Hepatocyte (in vitro differentiated cells): ENCODE measurements at regions not wholly inside any gene's neighbourhood (a gene's known extent, or its start where the extent isn't known, plus 50 kb on each side); places are given as distances from the start of the nearest gene placed in this dataset.
"Not testable (repeated sequence)": the region's sequence is repeated elsewhere in the genome, so short reads cannot be mapped to it uniquely, and the experiment has no call there.

Experiments
- DNase-seq: peaks from one replicate; pipeline ENCODE4 v3.0.0-alpha.2; 2016; ENCODE audit warnings: low spot score
- H2AFZ ChIP-seq: fragments of 200-600 bp; sonication (generic); 2 replicates; pipeline ENCODE4 v1.6.0; 2016; ENCODE audit warnings: antibody characterized with exemption, mild to moderate bottlenecking
- H3K27ac ChIP-seq: fragments of 200-600 bp; sonication (generic); 2 replicates; pipeline ENCODE4 v1.5.1; 2016; ENCODE audit warnings: mild to moderate bottlenecking
- H3K27me3 ChIP-seq: fragments of 200-600 bp; sonication (generic); 2 replicates; pipeline ENCODE4 v1.6.1; 2016
- H3K36me3 ChIP-seq: fragments of 200-600 bp; sonication (generic); replicated peaks from 2 replicates; pipeline ENCODE4 v1.5.1; 2016; ENCODE audit warnings: low read depth; ENCODE audit not compliant: insufficient read depth
- H3K4me1 ChIP-seq: fragments of 200-600 bp; sonication (generic); 2 replicates; pipeline ENCODE4 v1.5.1; 2016; ENCODE audit warnings: mild to moderate bottlenecking, moderate library complexity; ENCODE audit not compliant: insufficient read depth
- H3K4me2 ChIP-seq: fragments of 200-600 bp; sonication (generic); 2 replicates; pipeline ENCODE4 v1.6.0; 2016
- H3K4me3 ChIP-seq: fragments of 200-600 bp; sonication (generic); 2 replicates; pipeline ENCODE4 v1.5.1; 2016; ENCODE audit warnings: mild to moderate bottlenecking
- H3K79me2 ChIP-seq: fragments of 200-600 bp; sonication (generic); 2 replicates; pipeline ENCODE4 v1.6.0; 2017; ENCODE audit warnings: mild to moderate bottlenecking
- H3K9me2 ChIP-seq: fragments of 200-600 bp; sonication (generic); replicated peaks from 2 replicates; pipeline ENCODE4 v1.6.0; 2017; ENCODE audit warnings: mild to moderate bottlenecking; ENCODE audit not compliant: insufficient read depth
- H3K9me3 ChIP-seq: fragments of 200-600 bp; sonication (generic); 2 replicates; pipeline ENCODE4 v1.5.1; 2016; ENCODE audit warnings: low read depth, mild to moderate bottlenecking
- H4K20me1 ChIP-seq: fragments of 200-600 bp; sonication (generic); 2 replicates; pipeline ENCODE4 v1.6.0; 2016; ENCODE audit warnings: mild to moderate bottlenecking; ENCODE audit not compliant: insufficient read depth, poor library complexity, severe bottlenecking
- EZH2 ChIP-seq: fragments of 200-600 bp; sonication (generic); IDR thresholded peaks from 2 replicates; pipeline ENCODE4 v1.6.1; 2016; ENCODE audit warnings: antibody characterized with exemption, mild to moderate bottlenecking, borderline replicate concordance
- EZH2phosphoT487 ChIP-seq: fragments of 200-600 bp; sonication (generic); IDR thresholded peaks from one replicate; pipeline ENCODE4 v1.6.1; 2018; ENCODE audit warnings: antibody characterized with exemption, mild to moderate bottlenecking, low read depth, moderate library complexity; ENCODE audit not compliant: unreplicated experiment, severe bottlenecking
- WGBS: methylation state at CpG from one replicate; pipeline ENCODE4 v1.1.6; 2016; ENCODE audit warnings: low lambda C conversion rate; ENCODE audit errors: missing lambda C conversion rate; 5-methylcytosine and 5-hydroxymethylcytosine counted together
- TF ChIP-seq, protein P1 (sequence below): fragments of 200-600 bp; sonication (generic); IDR thresholded peaks from 2 replicates; pipeline ENCODE4 v1.5.1; 2016; ENCODE audit warnings: antibody characterized with exemption, mild to moderate bottlenecking; ENCODE audit not compliant: poor library complexity

DNA sequence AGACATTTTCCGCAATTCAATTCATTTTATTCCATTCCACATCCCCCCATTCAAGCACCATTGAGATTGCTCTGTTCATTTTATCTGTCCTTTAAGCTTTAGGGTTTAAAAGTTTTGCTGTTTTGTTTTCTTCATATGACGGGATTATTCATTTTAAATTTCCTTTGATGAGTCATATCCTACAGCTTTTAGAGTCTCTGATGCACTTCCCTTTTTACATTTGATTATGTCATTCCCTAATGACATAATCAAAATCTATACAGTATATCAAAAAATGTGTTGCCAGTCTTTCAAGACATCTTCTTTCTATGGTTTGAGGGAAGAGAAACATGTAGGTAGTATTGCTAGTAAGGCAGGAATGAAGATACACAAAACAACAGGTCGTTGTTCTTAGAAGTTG lies 456.3 kb downstream of the PDGFC start:
- H3K9me3 ChIP-seq, result no peaks in the 10 kb centered on the region
- no peak overlapping the region for H2AFZ ChIP-seq
- no peak overlapping the region for H3K27ac ChIP-seq
- no peaks in the 10 kb centered on the region for H3K4me1 ChIP-seq
- DNase-seq, result no peak
- 88% methylated on average over 3 of the region's 3 CpGs for WGBS
- H3K27me3 ChIP-seq, result no peaks in the 10 kb centered on the region
- no peak overlapping the region for H3K4me2 ChIP-seq
- TF ChIP-seq EZH2 (no peak), EZH2phosphoT487 (no peak)
- TF ChIP-seq, protein P1, sequence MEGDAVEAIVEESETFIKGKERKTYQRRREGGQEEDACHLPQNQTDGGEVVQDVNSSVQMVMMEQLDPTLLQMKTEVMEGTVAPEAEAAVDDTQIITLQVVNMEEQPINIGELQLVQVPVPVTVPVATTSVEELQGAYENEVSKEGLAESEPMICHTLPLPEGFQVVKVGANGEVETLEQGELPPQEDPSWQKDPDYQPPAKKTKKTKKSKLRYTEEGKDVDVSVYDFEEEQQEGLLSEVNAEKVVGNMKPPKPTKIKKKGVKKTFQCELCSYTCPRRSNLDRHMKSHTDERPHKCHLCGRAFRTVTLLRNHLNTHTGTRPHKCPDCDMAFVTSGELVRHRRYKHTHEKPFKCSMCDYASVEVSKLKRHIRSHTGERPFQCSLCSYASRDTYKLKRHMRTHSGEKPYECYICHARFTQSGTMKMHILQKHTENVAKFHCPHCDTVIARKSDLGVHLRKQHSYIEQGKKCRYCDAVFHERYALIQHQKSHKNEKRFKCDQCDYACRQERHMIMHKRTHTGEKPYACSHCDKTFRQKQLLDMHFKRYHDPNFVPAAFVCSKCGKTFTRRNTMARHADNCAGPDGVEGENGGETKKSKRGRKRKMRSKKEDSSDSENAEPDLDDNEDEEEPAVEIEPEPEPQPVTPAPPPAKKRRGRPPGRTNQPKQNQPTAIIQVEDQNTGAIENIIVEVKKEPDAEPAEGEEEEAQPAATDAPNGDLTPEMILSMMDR, result no peak
- H3K9me2 ChIP-seq, result no peaks in the 10 kb centered on the region
- no peaks in the 10 kb centered on the region for H3K36me3 ChIP-seq
- no peaks in the 10 kb centered on the region for H4K20me1 ChIP-seq
- H3K79me2 ChIP-seq, result no peaks in the 10 kb centered on the region
- no peak overlapping the region for H3K4me3 ChIP-seq

DNA sequence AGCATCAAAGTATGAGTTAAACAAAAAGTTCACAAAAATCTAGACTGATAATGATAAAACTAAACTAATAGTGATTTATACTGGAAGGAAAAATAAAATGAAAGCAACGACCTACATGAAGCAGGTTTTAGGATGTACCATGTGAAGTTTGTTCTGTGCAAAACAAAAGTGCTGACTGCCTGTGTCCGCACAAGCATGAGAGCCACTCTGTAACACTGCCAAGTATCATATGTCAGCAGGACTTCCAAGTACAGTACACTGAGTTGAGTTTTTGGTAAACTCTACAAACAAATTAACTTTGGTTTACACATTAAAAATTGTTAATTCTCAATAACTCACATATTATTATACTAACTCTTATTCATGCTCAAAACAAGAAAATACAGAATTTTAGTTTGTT lies 459.0 kb downstream of the PDGFC start:
- DNase-seq, result peak; percentile 13
- H4K20me1 ChIP-seq, result no peaks in the 10 kb centered on the region
- no peaks in the 10 kb centered on the region for H3K9me2 ChIP-seq
- H3K79me2 ChIP-seq, result no peaks in the 10 kb centered on the region
- H3K4me2 ChIP-seq, result no peak overlapping the region
- no peak overlapping the region for H2AFZ ChIP-seq
- H3K4me3 ChIP-seq, result no peak overlapping the region
- H3K27me3 ChIP-seq, result no peaks in the 10 kb centered on the region
- no peaks in the 10 kb centered on the region for H3K9me3 ChIP-seq
- H3K36me3 ChIP-seq, result no peaks in the 10 kb centered on the region
- no peaks in the 10 kb centered on the region for H3K4me1 ChIP-seq
- TF ChIP-seq EZH2, result no peak
- TF ChIP-seq, protein P1, result no peak
- TF ChIP-seq EZH2phosphoT487, result no peak
- WGBS, result 44% methylated on average over 2 of the region's 2 CpGs
- no peak overlapping the region for H3K27ac ChIP-seq

DNA sequence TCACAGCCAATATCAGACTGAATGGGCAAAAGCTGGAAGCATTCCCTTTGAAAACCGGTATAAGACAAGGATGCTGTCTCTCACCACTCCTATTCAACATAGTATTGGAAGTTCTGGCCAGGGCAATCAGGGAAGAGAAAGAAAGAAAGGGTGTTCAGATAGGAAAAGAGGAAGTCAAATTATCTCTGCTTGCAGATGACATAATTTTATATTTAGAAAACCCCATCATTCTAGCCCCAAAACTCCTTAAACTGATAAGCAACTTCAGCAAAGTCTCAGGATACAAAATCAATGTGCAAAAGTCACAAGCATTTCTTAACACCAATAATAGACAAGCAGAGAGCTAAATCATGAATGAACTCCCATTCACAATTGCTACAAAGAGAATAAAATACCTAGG lies 461.7 kb downstream of the PDGFC start:
- H3K4me3 ChIP-seq, H3K79me2 ChIP-seq, H2AFZ ChIP-seq, H3K4me2 ChIP-seq, H3K27me3 ChIP-seq, H3K4me1 ChIP-seq, DNase-seq, H3K27ac ChIP-seq, H3K36me3 ChIP-seq, H3K9me2 ChIP-seq, H3K9me3 ChIP-seq, H4K20me1 ChIP-seq: not testable (repeated sequence)
- 90% methylated on average over 1 of the region's 1 CpG for WGBS

DNA sequence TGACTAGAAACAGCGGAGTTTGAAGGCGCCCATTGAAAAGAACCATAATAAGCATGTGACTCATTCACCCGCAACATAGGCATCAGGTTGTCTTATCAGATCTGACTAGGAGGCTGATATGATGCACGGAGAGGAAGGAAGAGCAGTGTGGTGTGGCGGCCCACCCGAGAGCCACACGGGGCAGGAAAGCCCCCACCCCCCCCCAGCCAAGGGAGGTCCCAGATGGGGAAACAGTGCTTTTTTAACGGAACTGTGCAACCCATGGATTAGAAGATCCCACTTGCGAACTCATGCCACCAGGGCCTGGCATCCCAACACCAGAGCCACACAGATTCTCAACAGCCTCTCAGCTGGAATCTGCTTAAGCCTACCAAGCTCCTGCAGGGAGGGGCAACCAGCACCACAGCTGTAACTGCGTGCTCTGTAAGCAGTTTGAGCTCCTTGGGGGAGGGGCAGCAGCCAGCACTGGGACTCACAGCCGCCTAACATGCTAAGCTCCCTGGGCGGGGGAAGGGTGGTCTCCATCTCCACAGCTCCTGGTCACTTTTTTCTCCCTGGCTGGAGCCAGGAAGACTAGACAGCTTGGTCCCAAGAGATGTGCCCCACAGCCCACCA lies 466.2 kb downstream of the PDGFC start:
- H3K36me3 ChIP-seq, result no peaks in the 10 kb centered on the region
- no peaks in the 10 kb centered on the region for H4K20me1 ChIP-seq
- no peaks in the 10 kb centered on the region for H3K4me1 ChIP-seq
- no peaks in the 10 kb centered on the region for H3K9me2 ChIP-seq
- TF ChIP-seq EZH2 (no peak), EZH2phosphoT487 (no peak)
- TF ChIP-seq, protein P1, result no peak
- H3K27me3 ChIP-seq, result no peaks in the 10 kb centered on the region
- H2AFZ ChIP-seq, result no peak overlapping the region
- peak; percentile 9 for DNase-seq
- 80% methylated on average over 12 of the region's 12 CpGs for WGBS
- no peak overlapping the region for H3K27ac ChIP-seq
- H3K4me3 ChIP-seq, result no peak overlapping the region
- H3K9me3 ChIP-seq, result no peaks in the 10 kb centered on the region
- H3K79me2 ChIP-seq, result no peaks in the 10 kb centered on the region
- no peak overlapping the region for H3K4me2 ChIP-seq
